GM19463 (cell line): ENCODE measurements at regions not wholly inside any gene's neighbourhood (a gene's known extent, or its start where the extent isn't known, plus 50 kb on each side); places are given as distances from the start of the nearest gene placed in this dataset.
"Not testable (repeated sequence)": the region's sequence is repeated elsewhere in the genome, so short reads cannot be mapped to it uniquely, and the experiment has no call there.

Experiments used
- ATAC-seq: cut with Tn5 transposase; IDR thresholded peaks from one replicate; pipeline ENCODE4 v1.9.1; 2021; ENCODE audit warnings: mild to moderate bottlenecking, moderate library complexity; ENCODE audit not compliant: unreplicated experiment

DNA sequence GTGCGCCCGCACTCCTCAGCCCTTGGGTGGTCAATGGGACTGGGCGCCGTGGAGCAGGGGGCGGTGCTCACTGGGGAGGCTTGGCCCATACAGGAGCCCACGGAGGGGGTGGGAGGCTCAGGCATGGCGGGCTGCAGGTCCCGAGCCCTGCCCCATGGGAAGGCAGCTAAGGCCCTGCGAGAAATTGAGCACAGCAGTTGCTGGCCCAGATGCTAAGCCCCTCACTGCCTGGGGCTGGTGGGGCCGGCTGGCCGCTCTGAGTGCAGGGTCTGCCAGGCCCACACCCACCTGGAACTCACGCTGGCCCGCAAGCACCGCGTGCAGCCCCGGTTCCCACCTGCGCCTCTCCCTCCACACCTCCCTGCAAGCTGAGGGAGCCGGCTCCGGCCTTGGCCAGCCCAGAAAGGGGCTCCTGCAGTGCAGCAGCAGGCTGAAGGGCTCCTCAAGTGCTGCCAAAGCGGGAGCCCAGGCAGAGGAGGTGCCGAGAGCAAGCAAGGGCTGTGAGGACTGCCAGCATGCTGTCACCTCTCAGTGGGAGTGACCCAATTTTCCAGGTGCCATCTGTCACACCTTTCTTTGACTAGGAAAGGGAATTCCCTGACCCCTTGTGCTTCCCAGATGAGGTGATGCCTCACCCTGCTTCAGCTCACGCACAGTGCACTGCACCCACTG lies 642.3 kb upstream of the SYNCRIP start:
- not testable (repeated sequence) for ATAC-seq

DNA sequence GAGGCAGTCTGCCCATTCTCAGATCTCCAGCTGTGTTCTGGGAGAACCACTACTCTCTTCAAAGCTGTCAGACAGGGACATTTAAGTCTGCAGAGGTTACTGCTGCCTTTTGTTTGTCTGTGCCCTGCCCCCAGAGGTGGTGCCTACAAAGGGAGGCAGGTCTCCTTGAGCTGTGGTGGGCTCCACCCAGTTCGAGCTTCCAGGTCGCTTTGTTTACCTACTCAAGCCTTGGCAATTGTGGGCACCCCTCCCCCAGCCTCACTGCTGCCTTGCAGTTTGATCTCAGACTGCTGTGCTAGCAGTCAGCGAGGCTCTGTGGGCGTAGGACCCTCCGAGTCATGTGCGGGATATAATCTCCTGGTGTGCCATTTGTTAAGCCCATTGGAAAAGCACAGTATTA lies 640.9 kb upstream of the SYNCRIP start:
- ATAC-seq = not testable (repeated sequence)

DNA sequence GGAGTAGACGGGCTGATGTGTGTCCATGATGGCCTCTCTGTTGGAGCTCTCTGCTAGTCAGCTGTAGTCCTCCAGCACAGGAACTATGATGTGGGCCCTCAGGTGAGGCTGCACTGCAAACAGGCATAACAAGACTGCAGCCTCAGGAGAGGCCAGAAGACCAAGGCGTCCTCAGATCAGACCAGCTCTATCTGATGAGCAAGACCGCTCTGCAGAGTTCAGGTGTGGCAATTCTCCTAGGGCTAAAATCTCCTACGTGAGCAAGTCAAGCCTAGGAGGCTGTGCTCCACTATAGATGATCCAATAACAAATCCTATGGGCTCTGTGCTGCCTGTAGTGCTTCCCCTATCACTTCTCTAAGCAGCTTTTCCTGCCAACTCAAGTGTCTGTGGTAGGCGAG lies 633.4 kb upstream of the SYNCRIP start:
- ATAC-seq = no peak

DNA sequence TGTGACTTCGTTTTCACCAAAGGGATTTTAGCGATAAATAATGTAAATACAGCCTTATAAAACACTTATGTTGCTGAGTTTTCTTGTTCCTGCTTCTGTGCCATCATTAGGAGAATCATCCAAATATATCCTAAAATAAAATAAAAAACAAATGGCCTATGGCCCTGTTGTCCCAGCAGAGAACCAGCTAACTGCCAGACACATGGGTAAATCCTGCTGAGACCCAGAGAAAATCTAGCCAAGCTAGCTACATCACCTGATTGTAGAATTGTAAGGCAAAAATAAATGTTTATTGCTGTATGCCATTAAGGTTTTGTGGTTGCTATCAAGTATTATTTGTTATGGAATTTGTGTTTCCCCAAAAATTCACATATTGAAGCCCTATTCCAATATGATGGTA lies 631.2 kb upstream of the SYNCRIP start:
- ATAC-seq = no peak

DNA sequence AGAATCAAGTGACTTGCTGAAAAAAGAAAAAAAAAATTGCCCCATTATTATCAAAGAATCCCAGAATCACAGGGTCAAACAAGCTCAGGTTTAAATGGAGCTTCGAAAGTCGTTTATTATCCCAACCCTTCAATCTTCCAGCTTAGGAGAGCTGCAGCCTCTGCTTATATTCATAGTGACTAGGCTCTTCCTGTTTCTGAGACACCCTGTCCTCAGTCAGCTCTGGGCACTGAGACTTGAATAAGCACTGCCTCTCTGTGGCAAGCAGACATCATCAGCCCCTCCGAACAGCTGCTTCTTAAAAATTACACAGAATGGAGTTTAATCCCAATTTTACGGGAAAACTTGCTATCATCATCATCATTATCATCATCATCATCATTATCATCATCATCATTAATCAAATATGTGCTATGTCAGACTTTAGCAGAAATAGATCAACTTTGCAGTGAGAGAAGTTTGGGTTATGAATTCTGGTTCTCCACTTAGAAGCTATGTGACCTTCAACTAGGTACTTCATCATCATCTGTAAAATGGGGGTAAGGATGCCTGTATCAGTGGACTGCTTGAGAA lies 614.0 kb upstream of the SYNCRIP start:
- no peak for ATAC-seq

DNA sequence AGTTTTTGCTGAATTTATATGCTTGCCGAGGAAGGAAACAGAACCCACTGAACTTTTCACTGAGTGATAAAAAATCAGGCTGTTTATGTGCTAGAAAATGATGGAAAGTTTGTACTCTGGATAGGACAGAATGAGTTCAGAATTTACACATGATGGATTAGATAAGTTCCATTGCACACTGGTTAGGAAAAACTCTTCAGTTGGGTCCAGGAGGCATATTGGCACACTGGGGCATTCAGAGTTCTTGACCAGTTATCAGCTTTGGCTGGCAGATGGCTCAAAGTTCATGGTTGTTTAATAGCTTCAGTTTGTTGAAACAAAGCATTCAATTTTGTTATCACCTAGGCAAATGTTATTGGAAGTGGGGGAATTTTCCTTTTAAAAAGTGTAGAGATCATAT lies 613.3 kb upstream of the SYNCRIP start:
- no peak for ATAC-seq

DNA sequence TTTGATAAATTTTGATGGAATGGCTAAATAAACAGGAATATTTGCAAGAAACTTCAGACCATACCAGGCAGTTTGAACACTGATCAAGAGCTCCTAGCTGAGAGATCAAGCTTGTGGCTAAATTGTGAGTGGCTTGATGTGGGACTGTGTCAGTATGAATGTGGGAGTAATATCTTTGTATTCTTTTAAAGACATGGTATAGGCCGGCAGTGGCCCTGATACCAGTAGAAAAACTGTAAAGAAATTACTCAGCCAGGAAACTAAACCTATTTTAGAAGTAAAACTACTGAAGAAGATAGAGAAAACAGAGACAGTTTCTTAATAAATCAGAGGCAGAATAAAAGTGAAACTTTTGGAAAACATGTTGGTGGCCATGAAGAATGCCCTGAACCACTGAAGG lies 608.4 kb upstream of the SYNCRIP start:
- ATAC-seq = no peak

DNA sequence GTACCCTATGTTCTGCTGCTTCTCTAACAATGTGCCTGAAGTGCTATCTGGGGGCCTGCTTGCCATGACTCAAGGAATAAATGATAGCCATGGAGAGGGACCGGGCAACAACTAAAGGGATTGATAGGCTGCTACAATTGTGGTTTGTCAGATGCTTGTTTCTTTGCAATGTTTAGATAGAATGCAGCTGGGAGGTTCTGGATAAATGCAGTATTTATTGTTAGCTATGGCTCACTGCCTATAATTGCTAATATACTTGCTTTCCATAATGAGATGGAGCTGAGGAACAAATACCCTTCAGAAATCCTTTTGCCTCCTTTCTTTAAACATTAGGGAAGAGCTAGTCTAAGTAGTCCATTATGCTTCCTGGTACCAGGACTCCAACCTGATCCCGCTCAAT lies 575.2 kb upstream of the SYNCRIP start:
- ATAC-seq = no peak

DNA sequence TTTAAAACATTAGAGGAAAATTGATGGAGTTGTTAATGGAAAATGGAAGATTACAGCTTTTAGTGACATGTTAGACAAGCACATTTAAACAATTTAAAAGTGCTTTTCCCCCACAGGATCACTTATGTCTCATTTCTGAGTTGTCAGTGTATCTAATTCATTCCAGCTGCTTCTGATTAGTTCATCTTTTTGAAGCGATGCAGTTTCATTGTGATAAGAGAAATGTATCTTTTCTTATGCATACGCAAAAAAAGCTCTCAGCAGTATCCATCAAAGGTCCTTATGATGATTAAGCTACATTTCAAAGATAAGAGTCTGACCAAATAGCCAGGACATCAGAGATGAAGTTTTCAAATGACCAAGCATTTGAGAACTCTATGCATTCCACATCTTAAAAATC lies 572.6 kb upstream of the SYNCRIP start:
- no peak for ATAC-seq

DNA sequence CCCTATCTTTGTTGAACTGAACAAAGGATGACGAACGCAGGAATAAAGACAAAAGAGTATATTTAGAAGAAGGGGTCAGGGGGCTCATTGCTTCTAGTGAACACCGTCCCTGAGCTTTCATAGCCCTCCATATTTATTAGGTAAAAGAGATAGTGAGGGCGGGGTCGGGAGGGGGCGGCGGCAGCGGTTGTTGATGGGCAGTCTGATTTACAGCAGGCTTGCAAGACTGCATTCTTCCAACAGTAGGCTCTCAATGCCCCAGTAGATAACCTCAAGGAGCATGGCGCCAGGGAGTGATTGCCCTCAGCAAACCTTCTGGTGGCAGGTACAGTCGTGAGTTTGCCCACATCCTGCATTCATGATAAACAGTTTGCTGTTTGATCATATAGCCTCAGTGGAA lies 563.3 kb upstream of the SYNCRIP start:
- no peak for ATAC-seq

DNA sequence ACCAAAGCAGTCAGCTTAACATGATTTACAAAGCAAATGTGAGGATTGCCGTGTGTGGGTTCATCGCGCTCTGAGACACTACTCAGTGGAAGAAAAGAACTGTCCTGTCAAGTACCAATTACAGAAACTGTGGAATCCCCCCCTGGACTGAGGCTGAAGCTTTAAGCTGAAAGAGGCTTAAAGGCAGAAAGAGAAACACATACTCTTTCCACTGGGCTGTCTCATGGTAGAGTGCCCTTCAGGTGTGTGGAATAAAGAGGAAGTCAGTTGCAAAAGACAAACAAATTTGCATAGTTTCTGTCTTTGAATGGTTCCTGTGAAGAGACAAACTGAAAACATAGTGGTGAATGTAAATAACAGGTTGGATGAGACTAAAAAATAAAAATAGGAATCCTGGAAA lies 560.4 kb upstream of the SYNCRIP start:
- ATAC-seq = peak; percentile 50

DNA sequence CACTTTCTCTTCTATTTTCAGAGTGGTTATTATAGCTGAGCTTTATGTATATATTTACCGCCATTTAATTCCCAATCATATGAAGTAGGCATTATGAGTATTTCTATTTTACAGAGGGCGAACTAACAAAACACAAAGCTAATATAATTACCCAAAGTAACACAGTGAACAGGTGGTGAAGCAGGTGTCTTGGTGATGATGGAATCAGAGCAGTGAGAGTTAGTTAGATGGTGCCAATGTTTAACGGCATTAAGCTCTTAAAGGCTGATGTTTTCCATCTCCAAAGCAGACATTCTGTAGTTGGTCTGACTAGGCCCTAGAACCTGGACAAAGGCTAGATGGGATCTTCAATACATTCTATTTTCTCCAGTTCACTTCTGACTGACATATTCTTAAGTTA lies 551.1 kb upstream of the SYNCRIP start:
- ATAC-seq = no peak

DNA sequence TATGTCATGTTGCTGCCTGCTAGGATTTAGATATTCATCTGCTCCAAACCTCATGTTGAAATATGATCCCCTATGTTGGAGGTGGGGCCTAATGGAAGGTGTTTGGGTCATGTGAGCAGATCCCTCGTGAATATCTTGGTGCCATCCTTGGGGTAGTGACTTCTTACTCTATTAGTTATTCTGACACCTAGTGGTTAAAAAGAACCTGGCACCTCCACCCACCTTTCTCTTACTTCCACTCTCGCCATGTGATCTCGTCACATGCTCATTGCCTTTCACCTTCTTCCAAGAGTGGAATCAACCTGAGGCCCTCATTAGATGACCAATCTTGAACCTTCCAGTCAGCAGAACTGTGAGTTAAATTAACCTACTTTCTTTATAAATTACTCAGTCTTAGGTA lies 549.4 kb upstream of the SYNCRIP start:
- peak; percentile 94 for ATAC-seq

DNA sequence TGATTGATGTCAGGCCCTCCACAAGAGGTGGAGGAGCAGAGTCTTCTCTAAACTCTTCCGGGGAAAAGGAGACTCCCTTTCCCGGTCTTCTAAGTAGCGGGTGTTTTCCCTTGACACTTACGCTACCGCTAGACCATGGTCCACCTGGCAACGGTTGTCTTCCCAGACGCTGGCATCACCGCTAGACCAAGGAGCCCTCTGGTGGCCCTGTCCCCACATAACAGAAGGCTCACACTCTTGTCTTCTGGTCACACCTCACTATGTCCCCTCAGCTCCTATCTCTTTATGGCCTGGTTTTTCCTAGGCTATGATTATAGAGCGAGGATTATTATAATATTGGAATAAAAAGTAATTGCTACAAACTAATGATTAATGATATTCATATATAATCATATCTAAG lies 532.5 kb upstream of the SYNCRIP start:
- ATAC-seq = not testable (repeated sequence)

DNA sequence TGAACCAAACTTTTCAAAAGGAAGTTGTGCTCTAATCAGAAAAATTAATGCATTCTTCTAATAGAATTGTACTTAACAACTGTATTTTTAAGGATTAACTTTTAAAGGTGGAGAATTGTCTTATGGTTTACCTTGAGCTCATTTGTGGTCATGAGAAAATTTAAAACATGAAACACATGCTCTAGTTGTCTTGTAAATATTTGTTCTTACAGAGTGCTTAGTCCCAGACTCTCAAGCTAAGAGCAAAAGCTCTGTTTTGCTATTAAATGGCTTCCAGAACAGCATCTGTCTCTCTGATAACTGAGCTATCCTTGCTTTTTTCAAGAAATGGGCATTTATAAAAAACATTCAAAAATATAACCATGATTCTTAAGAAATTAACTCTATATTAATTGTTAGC lies 512.2 kb upstream of the SYNCRIP start:
- ATAC-seq = no peak

DNA sequence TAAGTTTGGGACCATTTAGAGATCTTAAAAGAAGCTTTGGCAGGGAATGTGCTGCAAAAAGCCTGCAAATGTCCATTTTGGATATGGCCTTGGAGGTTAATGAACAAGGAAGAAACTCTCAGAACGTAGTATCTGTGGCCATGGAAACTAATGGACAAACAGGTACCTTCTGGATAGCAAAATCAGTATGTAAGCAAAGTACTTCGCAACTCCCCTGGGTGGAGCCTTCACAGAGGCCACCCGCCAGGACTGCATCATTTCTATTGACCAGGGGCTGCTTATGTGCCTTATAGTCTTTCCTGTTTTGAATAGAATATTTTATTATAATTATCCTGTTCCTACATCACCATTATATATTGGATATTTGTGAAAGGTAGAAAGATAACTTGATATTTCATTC lies 510.8 kb upstream of the SYNCRIP start:
- no peak for ATAC-seq

DNA sequence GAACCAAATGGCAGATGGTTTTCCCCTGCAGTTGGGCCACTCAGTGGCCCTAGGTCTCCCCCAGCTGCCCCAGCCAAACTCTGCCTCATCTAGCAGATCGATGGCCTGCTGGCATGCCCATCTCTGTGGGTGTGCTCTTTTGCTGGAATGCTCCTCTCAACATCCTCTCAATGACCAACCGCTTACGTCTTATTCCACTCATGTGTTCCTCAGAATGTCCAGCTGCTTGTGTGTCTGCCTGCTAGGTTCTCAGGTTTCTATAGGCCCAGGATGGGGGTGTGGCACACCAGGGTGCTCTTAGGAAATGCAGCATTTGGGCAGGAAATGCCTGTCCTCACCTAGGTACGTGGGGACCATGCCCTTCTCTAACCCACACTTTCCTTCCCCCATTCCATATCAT lies 509.9 kb upstream of the SYNCRIP start:
- no peak for ATAC-seq

DNA sequence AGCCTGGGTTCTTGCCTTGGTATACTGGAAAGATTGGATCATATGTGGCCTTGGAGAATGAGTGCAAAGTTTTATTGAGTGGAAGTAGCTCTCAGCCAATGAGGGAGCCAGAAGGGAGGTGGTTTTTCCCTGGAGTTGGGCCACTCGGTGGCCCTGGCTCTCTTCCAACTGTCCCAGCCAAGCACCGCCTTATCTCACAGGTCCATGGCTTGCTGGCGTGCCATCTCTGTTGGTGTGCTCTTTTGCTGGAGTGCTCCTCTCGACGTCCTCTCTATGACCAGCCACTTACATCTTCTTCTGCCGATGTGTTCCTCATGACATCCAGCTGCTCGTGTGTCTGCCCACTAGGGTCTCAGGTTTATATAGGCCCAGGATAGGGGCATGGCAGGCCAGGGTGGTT lies 505.9 kb upstream of the SYNCRIP start:
- ATAC-seq = no peak

DNA sequence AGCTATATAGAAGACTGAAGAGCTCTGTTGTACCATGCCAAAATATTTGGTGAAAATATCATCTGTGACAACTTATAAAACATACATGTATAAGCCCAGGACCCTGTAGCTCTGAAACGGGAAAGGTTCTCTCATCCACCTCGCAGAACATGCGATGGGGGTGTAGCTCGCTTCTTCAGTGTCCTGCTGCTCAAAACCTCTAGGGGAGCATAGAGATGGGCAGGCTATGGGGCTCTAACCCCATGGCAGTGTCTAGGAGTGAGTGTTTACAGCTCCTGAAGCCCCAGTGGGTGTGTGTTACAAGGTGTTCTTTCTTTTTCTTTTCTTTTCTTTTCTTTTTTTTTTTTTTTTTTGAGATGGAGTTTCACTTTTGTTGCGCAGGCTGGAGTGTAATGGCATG lies 505.2 kb upstream of the SYNCRIP start:
- no peak for ATAC-seq

DNA sequence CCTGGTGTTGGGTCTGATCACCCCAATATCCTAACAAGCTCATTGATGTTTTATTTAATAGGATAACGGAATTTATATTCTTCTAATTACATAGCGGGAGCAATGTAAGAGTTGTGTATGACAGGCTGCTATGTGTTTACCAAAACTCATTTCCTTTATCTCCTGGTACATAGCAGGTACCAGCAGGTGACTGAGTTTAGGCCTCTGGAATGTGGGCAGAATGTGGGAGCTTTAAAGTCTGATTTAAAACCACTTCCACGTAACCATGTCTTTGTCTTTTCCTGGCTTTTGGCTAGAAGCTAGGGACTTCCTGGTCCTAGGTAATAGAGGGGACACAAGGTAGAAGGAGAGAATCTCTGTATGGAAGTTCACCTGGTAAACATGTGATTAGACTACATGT lies 504.6 kb upstream of the SYNCRIP start:
- ATAC-seq = no peak

DNA sequence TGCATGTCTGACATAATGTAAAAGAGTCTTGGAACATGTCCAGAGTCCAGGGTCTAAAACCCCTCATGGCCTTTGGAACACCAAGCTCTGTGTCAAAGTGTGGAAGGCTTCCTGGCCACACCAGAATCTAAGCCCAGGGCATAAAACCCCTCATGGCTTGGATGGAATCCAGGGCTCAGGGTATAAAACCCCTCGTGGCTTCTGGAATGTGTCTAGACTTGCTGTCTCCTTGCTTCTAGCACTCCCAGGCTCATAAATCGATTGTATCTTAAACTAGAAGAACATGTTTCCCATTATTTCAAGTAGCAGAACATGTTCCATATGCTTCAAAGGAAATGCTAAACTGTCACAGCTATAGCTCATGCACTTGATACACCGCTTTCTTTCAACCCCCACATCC lies 504.1 kb upstream of the SYNCRIP start:
- not testable (repeated sequence) for ATAC-seq

DNA sequence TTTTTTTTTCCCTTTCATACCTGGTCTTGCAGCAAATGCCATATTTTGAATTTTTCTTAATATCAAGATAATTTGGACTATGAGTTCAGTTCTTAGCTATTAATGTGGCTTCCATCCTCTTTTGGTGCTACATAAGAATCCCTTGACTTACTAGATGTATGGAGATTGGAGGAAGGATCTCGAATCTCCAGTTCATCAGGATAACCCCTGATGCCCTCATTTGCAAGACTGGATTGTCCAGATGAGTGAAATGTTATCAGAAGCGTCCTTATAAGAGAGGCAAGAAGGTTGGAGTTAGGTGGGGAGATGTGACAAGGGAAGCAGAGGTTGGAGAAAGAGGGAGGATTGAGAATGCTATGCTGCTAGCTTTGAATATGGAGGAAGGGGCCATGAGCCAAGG lies 499.6 kb upstream of the SYNCRIP start:
- ATAC-seq = no peak

DNA sequence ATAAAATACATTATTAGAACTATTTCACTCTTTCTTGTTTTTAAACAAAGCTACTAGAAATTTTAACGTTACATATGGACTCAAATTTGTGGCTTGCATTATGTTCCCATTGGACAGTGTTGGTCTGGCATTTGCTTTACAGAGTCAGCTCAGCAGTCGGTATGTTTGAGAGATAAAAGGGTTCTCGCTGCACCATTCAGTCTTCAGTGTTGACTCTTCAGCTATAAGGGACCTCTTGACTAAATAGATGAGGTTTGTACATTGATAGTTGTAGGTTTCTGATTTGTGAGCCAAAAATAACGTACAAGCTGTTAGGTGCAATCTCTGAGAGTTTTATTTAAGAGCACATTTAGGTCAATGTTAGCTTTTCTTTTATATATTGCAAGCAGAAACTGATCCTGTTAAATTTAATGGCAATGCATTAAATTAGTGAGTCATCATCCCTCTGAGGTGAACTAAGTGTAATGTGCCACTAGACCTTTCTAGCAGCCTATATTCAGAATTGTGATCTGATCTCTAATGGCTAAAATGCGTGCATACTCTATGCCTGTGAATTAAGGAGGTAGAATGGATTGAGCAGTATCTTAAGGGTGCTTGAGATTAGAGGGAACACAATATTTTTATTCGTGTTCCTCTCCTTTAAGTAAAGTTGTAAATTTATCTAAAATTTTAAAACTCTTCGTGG lies 485.6 kb upstream of the SYNCRIP start:
- no peak for ATAC-seq
